ENCODE measurements at regions not wholly inside any gene's neighbourhood (a gene's known extent, or its start where the extent isn't known, plus 50 kb on each side); places are given as distances from the start of the nearest gene placed in this dataset.
"Not testable (repeated sequence)": the region's sequence is repeated elsewhere in the genome, so short reads cannot be mapped to it uniquely, and the experiment has no call there.

GRCh38 chr13:70520275-70521036, 412.2 kb upstream of the KLHL1 start:
- ChIA-PET CTCF (interaction anchor here (0.5 kb wide), 1 partner anchor 94 kb away, joined by 5 read pairs; no protein-coding TSS in a partner anchor), POLR2A (no interaction called here)
- no peak for DNase-seq
- no peak overlapping the region for H3K27ac Mint-ChIP-seq
- no peaks in the 10 kb centered on the region for H3K27me3 Mint-ChIP-seq
- H3K36me3 Mint-ChIP-seq (ENCODE audit: low read depth): no peaks in the 10 kb centered on the region
- no peak overlapping the region for H3K4me3 Mint-ChIP-seq
- H3K9me3 Mint-ChIP-seq: no peaks in the 10 kb centered on the region
- no peaks in the 10 kb centered on the region for H3K4me1 Mint-ChIP-seq

DNA sequence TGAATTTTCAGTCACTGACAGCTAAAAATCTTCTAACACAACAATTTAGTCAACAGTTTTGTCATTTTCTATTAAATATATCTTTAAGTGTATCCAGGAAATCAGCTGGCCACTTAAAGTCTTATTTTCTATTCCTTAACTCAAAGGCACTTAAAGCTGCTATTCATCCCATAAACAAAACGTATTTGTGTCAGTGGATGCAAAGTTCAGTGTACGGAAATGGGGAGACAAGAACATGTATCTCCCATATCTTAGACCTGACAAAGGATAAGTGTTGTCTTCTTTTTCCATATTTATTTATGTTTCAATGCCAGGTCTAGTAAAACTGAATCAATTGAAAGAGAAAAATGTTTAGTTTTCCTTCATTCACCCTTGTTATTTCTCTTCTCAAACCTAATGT, 409.8 kb upstream of the KLHL1 start:
- ChIA-PET POLR2A (no interaction called here), CTCF (no interaction called here)
- no peaks in the 10 kb centered on the region for H3K4me1 Mint-ChIP-seq
- H3K9me3 Mint-ChIP-seq: no peaks in the 10 kb centered on the region
- H3K27me3 Mint-ChIP-seq: no peaks in the 10 kb centered on the region
- DNase-seq: no peak
- H3K4me3 Mint-ChIP-seq: no peak overlapping the region
- H3K27ac Mint-ChIP-seq: no peak overlapping the region
- H3K36me3 Mint-ChIP-seq (ENCODE audit: low read depth): no peaks in the 10 kb centered on the region

DNA sequence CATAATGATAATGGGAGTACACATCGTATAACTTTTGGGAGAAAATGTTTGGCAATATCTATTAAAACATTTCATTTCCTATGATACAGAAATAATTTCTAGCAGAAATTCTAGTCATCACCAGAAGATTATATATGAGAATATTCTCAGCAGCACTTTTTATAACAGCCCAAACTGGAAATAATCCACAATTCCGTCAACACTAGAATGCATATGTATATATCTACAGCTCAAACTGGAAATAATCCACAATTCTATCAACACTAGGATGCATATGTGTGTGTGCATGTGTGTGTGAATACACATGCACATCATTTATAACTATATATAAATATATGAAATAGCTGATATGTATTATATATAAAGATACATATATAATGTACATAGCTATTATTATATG, 408.0 kb upstream of the KLHL1 start:
- POLR2A ChIA-PET: no interaction called here
- DNase-seq: no peak
- H3K4me3 Mint-ChIP-seq: no peak overlapping the region
- no peaks in the 10 kb centered on the region for H3K36me3 Mint-ChIP-seq (ENCODE audit: low read depth)
- H3K9me3 Mint-ChIP-seq: peaks cover 3% of the 10 kb centered on the region
- H3K27ac Mint-ChIP-seq: no peak overlapping the region
- no peaks in the 10 kb centered on the region for H3K27me3 Mint-ChIP-seq
- CTCF ChIA-PET: no interaction called here
- no peaks in the 10 kb centered on the region for H3K4me1 Mint-ChIP-seq

DNA sequence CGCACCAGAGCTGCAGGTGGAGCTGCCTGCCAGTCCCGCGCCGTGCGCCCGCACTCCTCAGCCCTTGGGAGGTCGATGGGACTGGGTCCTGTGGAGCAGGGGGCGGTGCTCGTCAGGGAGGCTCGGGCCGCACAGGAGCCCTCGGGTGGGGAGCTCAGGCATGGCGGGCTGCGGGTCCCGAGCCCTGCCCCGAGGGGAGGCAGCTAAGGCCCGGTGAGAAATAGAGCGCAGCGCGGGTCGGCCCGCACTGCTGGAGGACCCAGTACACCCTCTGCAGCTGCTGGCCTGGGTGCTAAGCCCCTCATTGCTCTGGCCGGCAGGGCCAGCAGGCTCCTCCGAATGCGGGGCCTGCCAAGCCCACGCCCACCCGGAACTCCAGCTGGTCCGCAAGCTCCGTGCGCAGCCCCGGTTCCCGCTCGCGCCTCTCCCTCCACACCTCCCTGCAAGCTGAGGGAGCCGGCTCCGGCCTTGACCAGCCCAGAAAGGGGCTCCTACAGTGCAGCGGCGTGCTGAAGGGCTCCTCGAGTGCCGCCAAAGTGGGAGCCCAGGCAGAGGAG, 403.7 kb upstream of the KLHL1 start:
- H3K4me3 Mint-ChIP-seq; H3K36me3 Mint-ChIP-seq (ENCODE audit: low read depth); H3K9me3 Mint-ChIP-seq; POLR2A ChIA-PET; CTCF ChIA-PET; H3K27ac Mint-ChIP-seq; H3K4me1 Mint-ChIP-seq; DNase-seq; H3K27me3 Mint-ChIP-seq: not testable (repeated sequence)

DNA sequence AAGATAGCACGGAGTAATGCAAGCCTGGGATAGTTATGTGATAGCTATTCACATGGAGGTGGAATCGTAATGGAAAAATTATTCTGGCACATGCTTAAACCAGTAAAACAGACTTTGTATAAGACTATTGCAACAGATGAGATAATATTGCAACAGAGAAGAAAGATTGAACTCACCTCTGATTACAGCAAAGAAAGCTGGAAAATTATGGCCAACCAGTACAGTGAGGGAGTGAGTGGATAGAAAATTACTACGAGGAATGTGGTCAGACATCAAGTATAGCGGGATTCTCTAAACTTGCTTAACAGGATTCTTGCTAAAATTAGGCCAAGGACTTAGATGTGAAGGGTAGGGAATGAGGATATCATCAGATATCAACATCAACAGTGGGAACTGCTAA, 397.6 kb upstream of the KLHL1 start:
- peaks cover 4% of the 10 kb centered on the region for H3K9me3 Mint-ChIP-seq
- H3K36me3 Mint-ChIP-seq (ENCODE audit: low read depth): no peaks in the 10 kb centered on the region
- CTCF ChIA-PET: no interaction called here

GRCh38 chr13:70502944-70503343, 394.7 kb upstream of the KLHL1 start:
- no peak for DNase-seq
- POLR2A ChIA-PET: no interaction called here
- Mint-ChIP-seq H3K4me1 (no peaks in the 10 kb centered on the region), H3K36me3 (ENCODE audit: low read depth) (no peaks in the 10 kb centered on the region), H3K9me3 (peaks cover 2% of the 10 kb centered on the region), H3K4me3 (no peak overlapping the region), H3K27me3 (no peaks in the 10 kb centered on the region), H3K27ac (no peak overlapping the region)
- CTCF ChIA-PET: no interaction called here

More for the DNA sequence above, 397.6 kb upstream of the KLHL1 start:
- no peaks in the 10 kb centered on the region for H3K4me1 Mint-ChIP-seq
- H3K27ac Mint-ChIP-seq: no peak overlapping the region
- DNase-seq: no peak
- H3K4me3 Mint-ChIP-seq: no peak overlapping the region
- POLR2A ChIA-PET: no interaction called here
- H3K27me3 Mint-ChIP-seq: no peaks in the 10 kb centered on the region

DNA sequence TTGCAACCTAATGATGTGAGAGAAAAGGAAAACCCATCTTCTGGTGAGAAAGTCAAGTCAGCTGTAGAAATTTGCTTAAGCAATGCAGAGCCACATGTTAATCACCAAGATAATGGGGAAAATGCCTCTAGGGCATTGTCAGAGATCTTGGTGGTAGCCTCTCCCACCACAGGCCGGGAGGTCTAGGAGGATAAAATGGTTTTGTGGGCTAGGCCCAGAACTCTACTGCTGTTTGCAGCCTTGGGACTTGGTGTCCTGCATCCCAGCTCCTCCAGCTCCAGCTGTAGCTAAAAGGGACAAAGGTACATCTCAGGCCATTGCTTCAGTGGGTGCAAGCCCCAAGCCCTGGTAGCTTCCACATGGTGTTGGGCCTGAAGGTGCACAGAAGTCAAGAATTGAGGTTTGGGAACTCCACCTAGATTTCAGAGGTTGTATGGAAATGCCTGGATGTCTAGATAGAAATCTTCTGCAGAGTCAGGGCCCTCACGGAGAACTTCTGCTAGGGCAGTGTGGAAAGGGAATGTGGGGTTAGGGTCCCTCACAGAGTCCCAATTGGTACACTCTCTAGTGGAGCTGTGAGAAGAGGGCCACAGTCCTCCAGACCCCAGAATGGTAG, 382.2 kb upstream of the KLHL1 start:
- Mint-ChIP-seq H3K4me1 (no peaks in the 10 kb centered on the region), H3K9me3 (peaks cover 12% of the 10 kb centered on the region), H3K36me3 (ENCODE audit: low read depth) (no peaks in the 10 kb centered on the region), H3K4me3 (no peak overlapping the region), H3K27ac (no peak overlapping the region), H3K27me3 (no peaks in the 10 kb centered on the region)
- DNase-seq: no peak
- ChIA-PET CTCF (no interaction called here), POLR2A (no interaction called here)

DNA sequence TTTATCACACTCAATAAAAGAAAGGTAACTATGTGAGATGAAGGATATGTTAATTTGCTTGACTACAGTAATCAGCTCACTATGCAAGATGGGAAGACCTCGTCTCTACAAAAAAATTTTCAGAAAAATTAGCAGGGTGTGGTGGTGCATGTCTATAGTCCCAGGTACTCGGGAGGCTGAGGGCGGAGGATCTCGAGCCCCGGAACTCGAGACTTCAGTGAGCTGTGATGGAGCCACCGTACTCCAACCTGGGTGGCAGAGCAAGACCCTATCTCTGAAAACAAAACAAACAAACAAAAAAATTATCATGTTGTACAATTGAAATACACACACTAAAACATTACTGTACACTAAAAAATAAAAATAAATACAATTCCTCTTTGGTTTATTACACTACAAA, 376.7 kb upstream of the KLHL1 start:
- H3K27ac Mint-ChIP-seq: no peak overlapping the region
- H3K27me3 Mint-ChIP-seq: no peaks in the 10 kb centered on the region
- CTCF ChIA-PET: no interaction called here
- no peak for DNase-seq
- H3K36me3 Mint-ChIP-seq (ENCODE audit: low read depth): no peaks in the 10 kb centered on the region
- POLR2A ChIA-PET: no interaction called here
- H3K4me3 Mint-ChIP-seq: no peak overlapping the region
- H3K4me1 Mint-ChIP-seq: no peaks in the 10 kb centered on the region
- peaks cover 8% of the 10 kb centered on the region for H3K9me3 Mint-ChIP-seq

GRCh38 chr13:70483599-70484276, 375.5 kb upstream of the KLHL1 start:
- no peak for DNase-seq
- H3K4me1 Mint-ChIP-seq: no peaks in the 10 kb centered on the region
- H3K9me3 Mint-ChIP-seq: peaks cover 3% of the 10 kb centered on the region
- H3K27ac Mint-ChIP-seq: no peak overlapping the region
- CTCF ChIA-PET: no interaction called here
- H3K4me3 Mint-ChIP-seq: no peak overlapping the region
- POLR2A ChIA-PET: no interaction called here
- no peaks in the 10 kb centered on the region for H3K27me3 Mint-ChIP-seq
- H3K36me3 Mint-ChIP-seq (ENCODE audit: low read depth): no peaks in the 10 kb centered on the region

GRCh38 chr13:70473907-70474306, 365.7 kb upstream of the KLHL1 start:
- no peaks in the 10 kb centered on the region for H3K27me3 Mint-ChIP-seq
- no peaks in the 10 kb centered on the region for H3K4me1 Mint-ChIP-seq
- no peak for DNase-seq
- ChIA-PET CTCF (no interaction called here), POLR2A (no interaction called here)
- peaks cover 2% of the 10 kb centered on the region for H3K9me3 Mint-ChIP-seq
- no peak overlapping the region for H3K27ac Mint-ChIP-seq
- no peaks in the 10 kb centered on the region for H3K36me3 Mint-ChIP-seq (ENCODE audit: low read depth)
- no peak overlapping the region for H3K4me3 Mint-ChIP-seq

GRCh38 chr13:70469077-70469476, 360.8 kb upstream of the KLHL1 start:
- Mint-ChIP-seq H3K9me3 (peaks cover 4% of the 10 kb centered on the region), H3K27ac (no peak overlapping the region), H3K4me1 (no peaks in the 10 kb centered on the region), H3K27me3 (no peaks in the 10 kb centered on the region), H3K4me3 (no peak overlapping the region), H3K36me3 (ENCODE audit: low read depth) (no peaks in the 10 kb centered on the region)
- POLR2A ChIA-PET: no interaction called here
- no peak for DNase-seq
- CTCF ChIA-PET: no interaction called here

DNA sequence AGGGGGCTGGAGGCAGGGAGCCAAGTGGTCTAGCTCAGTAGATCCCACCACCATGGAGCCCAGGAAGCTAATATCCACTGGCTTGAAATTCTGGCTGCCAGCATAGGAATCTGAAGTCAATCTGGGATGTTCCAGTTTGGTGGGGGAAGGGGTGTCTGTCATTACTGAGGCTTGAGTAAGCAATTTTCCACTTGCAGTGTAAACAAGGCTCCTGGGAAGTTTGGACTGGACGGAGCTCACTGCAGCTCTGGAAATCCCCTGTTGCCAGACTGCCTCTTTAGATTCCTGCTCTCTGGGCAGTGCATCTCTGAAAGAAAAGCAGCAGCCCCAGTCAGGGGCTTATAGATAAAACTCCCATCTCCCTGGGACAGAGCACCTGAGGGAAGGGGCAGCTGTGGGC, 349.2 kb upstream of the KLHL1 start:
- DNase-seq: no peak
- Mint-ChIP-seq H3K27ac (no peak overlapping the region), H3K4me1 (no peaks in the 10 kb centered on the region), H3K27me3 (no peaks in the 10 kb centered on the region), H3K9me3 (peaks cover 16% of the 10 kb centered on the region), H3K36me3 (ENCODE audit: low read depth) (no peaks in the 10 kb centered on the region), H3K4me3 (no peak overlapping the region)
- ChIA-PET CTCF (no interaction called here), POLR2A (no interaction called here)

- Mint-ChIP-seq H3K27ac (no peak overlapping the region), H3K27me3 (no peaks in the 10 kb centered on the region), H3K4me3 (no peak overlapping the region), H3K36me3 (ENCODE audit: low read depth) (no peaks in the 10 kb centered on the region), H3K4me1 (no peaks in the 10 kb centered on the region), H3K9me3 (no peaks in the 10 kb centered on the region)
- CTCF ChIA-PET: no interaction called here
- no peak for DNase-seq
- POLR2A ChIA-PET: no interaction called here
Observed at GRCh38 chr13:70448820-70449219, 340.6 kb upstream of the KLHL1 start.

Measured in activated CD4-positive, alpha-beta T cell treated with anti-CD3 and anti-CD28 coated beads, Interleukin-2, amount 10 ng/mL, durations not matched to agents 7 days and 5 days (primary cell).